ENCODE measurements at regions not wholly inside any gene's neighbourhood (a gene's known extent, or its start where the extent isn't known, plus 50 kb on each side); places are given as distances from the start of the nearest gene placed in this dataset.
A peak's percentile ranks its signal among the peaks of the same experiment; 100 is the strongest.
"Not testable (repeated sequence)": the region's sequence is repeated elsewhere in the genome, so short reads cannot be mapped to it uniquely, and the experiment has no call there.

GRCh38 chr2:144133936-144134665, 385.8 kb downstream of the ZEB2 start:
- no peak for DNase-seq (ENCODE audit: insufficient read length, low spot score)

DNA sequence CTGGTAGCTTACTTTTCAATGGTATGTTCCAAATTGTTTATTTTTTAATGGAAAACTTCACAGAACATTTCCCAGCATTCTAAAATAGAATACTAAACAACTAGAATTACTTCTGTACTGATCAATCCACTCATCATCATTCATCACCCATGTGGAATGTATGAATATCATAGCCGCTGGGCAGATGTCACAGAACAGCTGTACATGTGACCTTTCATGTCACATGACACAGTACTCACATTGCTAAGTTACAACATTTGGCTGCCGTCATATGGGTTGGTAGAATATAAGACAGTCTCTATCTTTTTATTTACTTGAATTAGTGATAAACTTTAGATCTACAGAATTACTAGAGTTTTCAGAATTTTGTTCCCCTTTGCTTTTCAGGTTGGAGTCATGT, 387.6 kb downstream of the ZEB2 start:
- DNase-seq (ENCODE audit: insufficient read length, low spot score) (no peak), FAIRE-seq (no peak)

More at GRCh38 chr2:144133936-144134665, 385.8 kb downstream of the ZEB2 start:
- peak; percentile 48 for FAIRE-seq

GRCh38 chr2:144131042-144131441, 388.9 kb downstream of the ZEB2 start:
- no peak for FAIRE-seq

DNA sequence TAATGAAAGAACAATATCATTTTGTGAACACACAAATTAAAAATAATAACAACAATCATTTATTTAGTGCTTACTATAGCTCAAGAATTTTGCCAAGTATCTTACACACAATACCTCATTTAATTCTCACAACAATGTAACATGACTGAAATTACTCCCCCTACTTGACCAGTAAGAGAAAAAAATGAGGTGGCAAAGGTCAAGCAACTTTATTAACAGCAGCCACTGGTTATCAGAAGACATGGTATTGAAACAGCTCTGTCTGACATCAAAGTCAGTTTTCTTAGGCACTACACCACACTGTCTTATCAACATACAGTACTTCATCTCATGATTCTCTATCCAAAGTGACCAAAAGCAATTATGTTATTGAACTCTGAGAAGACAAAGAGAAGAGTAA, 389.4 kb downstream of the ZEB2 start:
- DNase-seq (ENCODE audit: insufficient read length, low spot score) (no peak), FAIRE-seq (no peak)

More at GRCh38 chr2:144131042-144131441, 388.9 kb downstream of the ZEB2 start:
- no peak for DNase-seq (ENCODE audit: insufficient read length, low spot score)

DNA sequence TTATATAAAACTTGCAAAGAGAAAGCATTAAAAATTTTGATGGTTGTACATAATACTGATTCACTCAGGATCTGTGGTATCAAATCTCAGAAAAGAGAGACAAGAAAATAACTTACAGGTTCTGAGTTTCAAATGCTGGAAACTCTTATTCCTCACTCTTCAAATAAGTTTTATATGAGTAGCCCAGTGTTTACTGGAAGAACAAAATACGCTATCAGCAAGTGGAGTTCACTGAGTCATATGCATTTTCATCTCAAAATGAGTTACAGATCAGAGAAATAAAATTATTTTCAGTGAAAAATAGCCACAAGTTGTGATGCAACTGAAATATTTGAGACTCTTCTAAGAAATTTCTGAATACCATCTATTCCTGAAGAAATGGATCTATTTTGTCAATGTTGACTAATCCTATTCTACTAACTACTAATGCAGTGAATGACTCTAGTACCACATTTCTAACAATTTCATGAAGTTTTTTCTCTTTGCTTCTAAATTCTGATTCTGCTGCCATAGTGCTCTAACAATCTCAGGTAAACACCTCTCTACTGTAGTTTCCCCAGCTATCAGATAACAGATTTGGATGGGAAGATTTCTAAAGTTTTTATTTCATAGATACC, 391.7 kb downstream of the ZEB2 start:
- FAIRE-seq (no peak), DNase-seq (ENCODE audit: insufficient read length, low spot score) (no peak)

DNA sequence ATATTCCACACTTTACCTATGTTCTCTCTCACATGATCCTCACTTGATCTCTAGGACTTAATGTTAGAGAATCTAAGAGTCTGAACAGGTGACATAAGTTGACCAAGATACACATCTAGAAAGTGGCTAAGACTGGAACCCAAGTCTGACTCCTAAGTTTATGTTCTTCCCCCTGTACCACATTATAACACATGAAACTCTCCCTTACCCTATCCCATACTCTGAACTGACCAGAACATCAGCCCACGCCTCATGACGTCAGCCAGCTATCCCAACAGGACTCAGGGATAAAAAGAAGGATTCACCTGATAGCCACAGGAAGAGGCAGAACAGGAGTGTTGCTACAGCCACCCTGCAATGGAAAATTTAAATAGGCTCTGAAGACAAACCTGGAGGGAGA, 392.2 kb downstream of the ZEB2 start:
- DNase-seq (ENCODE audit: insufficient read length, low spot score) (no peak), FAIRE-seq (no peak)

GRCh38 chr2:144126302-144126701, 393.6 kb downstream of the ZEB2 start:
- FAIRE-seq = peak; percentile 21

GRCh38 chr2:144125751-144126150, 394.2 kb downstream of the ZEB2 start:
- FAIRE-seq = no peak
- no peak for DNase-seq (ENCODE audit: insufficient read length, low spot score)

More at GRCh38 chr2:144126302-144126701, 393.6 kb downstream of the ZEB2 start:
- DNase-seq (ENCODE audit: insufficient read length, low spot score) = no peak

- no peak for FAIRE-seq
- no peak for DNase-seq (ENCODE audit: insufficient read length, low spot score)
Measured at GRCh38 chr2:144124882-144125281, 395.0 kb downstream of the ZEB2 start.

- no peak for FAIRE-seq
Measured at GRCh38 chr2:144120487-144120886, 399.4 kb downstream of the ZEB2 start.

GRCh38 chr2:144117086-144117485, 402.8 kb downstream of the ZEB2 start:
- DNase-seq (ENCODE audit: insufficient read length, low spot score) = no peak
- FAIRE-seq = no peak

More at GRCh38 chr2:144120487-144120886, 399.4 kb downstream of the ZEB2 start:
- DNase-seq (ENCODE audit: insufficient read length, low spot score) = no peak

- no peak for FAIRE-seq
Measured at GRCh38 chr2:144115739-144116291, 404.1 kb downstream of the ZEB2 start.

GRCh38 chr2:144114760-144115159, 405.2 kb downstream of the ZEB2 start:
- FAIRE-seq (no peak), DNase-seq (ENCODE audit: insufficient read length, low spot score) (no peak)

More at GRCh38 chr2:144115739-144116291, 404.1 kb downstream of the ZEB2 start:
- DNase-seq (ENCODE audit: insufficient read length, low spot score) = no peak

DNA sequence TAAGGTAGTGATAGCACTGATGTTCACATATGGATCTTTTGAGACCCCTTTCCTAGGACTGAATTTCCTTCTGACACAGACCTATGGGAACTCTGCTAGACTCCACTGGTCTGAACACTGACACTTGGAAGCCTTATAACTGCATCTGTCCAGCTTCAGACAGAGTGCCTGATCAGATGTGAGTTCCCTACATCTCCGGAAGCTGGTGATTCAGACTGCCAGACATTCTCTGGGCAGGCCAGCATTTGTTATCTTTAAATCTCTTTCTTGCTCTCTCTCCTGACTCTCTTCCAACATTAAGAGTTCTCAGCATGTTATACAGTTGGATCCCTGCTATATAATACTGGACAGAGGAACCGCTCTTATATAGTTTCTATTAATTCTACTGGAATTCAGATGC, 408.5 kb downstream of the ZEB2 start:
- DNase-seq (ENCODE audit: insufficient read length, low spot score) = no peak
- no peak for FAIRE-seq

DNA sequence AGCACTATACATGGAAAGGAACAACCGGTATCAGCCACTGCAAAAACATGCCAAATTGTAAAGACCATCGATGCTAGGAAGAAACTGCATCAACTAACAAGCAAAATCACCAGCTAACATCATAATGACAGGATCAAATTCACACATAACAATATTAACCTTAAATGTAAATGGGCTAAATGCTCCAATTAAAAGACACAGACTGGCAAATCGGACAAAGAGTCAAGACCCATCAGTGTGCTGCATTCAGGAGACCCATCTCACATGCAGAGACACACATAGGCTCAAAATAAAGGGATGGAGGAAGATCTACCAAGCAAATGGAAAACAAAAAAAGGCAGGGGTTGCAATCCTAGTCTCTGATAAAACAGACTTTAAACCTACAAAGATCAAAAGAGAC, 413.8 kb downstream of the ZEB2 start:
- DNase-seq (ENCODE audit: insufficient read length, low spot score); FAIRE-seq: not testable (repeated sequence)

GRCh38 chr2:144102386-144102785, 417.5 kb downstream of the ZEB2 start:
- FAIRE-seq = no peak
- no peak for DNase-seq (ENCODE audit: insufficient read length, low spot score)

GRCh38 chr2:144099780-144100377, 420.0 kb downstream of the ZEB2 start:
- DNase-seq (ENCODE audit: insufficient read length, low spot score) = no peak
- no peak for FAIRE-seq

- no peak for DNase-seq (ENCODE audit: insufficient read length, low spot score)
- no peak for FAIRE-seq
Measured at GRCh38 chr2:144099340-144099739, 420.6 kb downstream of the ZEB2 start.

GRCh38 chr2:144097440-144098225, 422.3 kb downstream of the ZEB2 start:
- FAIRE-seq (no peak), DNase-seq (ENCODE audit: insufficient read length, low spot score) (no peak)

GRCh38 chr2:144096531-144096930, 423.4 kb downstream of the ZEB2 start:
- no peak for FAIRE-seq
- DNase-seq (ENCODE audit: insufficient read length, low spot score) = no peak

Data from GM19239 (cell line).